H1 (cell line): ENCODE measurements at regions not wholly inside any gene's neighbourhood (a gene's known extent, or its start where the extent isn't known, plus 50 kb on each side); places are given as distances from the start of the nearest gene placed in this dataset.

Experiments used
- CTCF ChIA-PET: fragments of 300-600 bp; sonication (Branson Sonifier 250); formaldehyde crosslinking; loops from one replicate; lab custom pipeline; 2021; ENCODE audit not compliant: partially characterized antibody; lab: Charles Lee
- POLR2A ChIA-PET: fragments of 300-600 bp; sonication (Branson Sonifier 250); formaldehyde crosslinking; loops from one replicate; lab custom pipeline; 2021; ENCODE audit warnings: inconsistent platforms; ENCODE audit not compliant: partially characterized antibody; lab: Charles Lee
- DNase-seq, 2 experiments: peaks; one replicate each; pipeline versions ENCODE4 v3.0.0 to v3.0.0-alpha.2; 2010 to 2022; ENCODE audit warnings: low spot score in 2 of 2, low read depth in 1 of 2, mixed read lengths in 1 of 2
- FAIRE-seq: peaks from 2 replicates; lab custom pipeline; 2011; peaks lifted over from hg19 to GRCh38; lab: Jason Lieb, UNC
- H2AFZ ChIP-seq: 2 replicates; pipeline ENCODE4 v1.8.1; 2012; ENCODE audit warnings: low read length, inconsistent platforms
- H2AK5ac ChIP-seq: 2 replicates; pipeline ENCODE4 v1.6.1; 2013; ENCODE audit warnings: low read depth, low read length
- H2BK120ac ChIP-seq: replicated peaks from 2 replicates; pipeline ENCODE3; 2013; ENCODE audit warnings: low read depth, low read length, inconsistent platforms
- H2BK12ac ChIP-seq: 2 replicates; pipeline ENCODE4 v1.6.1; 2013; ENCODE audit warnings: low read depth, low read length
- H2BK15ac ChIP-seq: 2 replicates; pipeline ENCODE4 v1.6.1; 2013; ENCODE audit warnings: low read length
- H2BK20ac ChIP-seq: 2 replicates; pipeline ENCODE4 v1.6.1; 2013; ENCODE audit warnings: low read length
- H2BK5ac ChIP-seq: 2 replicates; pipeline ENCODE4 v1.6.1; 2013; ENCODE audit warnings: low read depth, low read length
- H3K14ac ChIP-seq: 2 replicates; pipeline ENCODE4 v1.6.1; 2013; ENCODE audit warnings: inconsistent platforms; ENCODE audit not compliant: insufficient read length
- H3K18ac ChIP-seq: 2 replicates; pipeline ENCODE4 v1.6.1; 2013; ENCODE audit warnings: low read length; ENCODE audit errors: extremely low read depth
- H3K23ac ChIP-seq: 2 replicates; pipeline ENCODE4 v1.6.1; 2013; ENCODE audit warnings: inconsistent platforms; ENCODE audit not compliant: insufficient read length
- H3K23me2 ChIP-seq: 2 replicates; pipeline ENCODE4 v1.6.1; 2013; ENCODE audit warnings: low read depth, low read length
- H3K27ac ChIP-seq: 2 replicates; pipeline ENCODE4 v1.6.1; 2011; ENCODE audit warnings: low read depth, low read length, inconsistent platforms
- H3K27me3 ChIP-seq, 4 experiments: replicated peaks in 1 of 4; 1 replicate in 1 of 4; 2 replicates in 3 of 4; pipeline versions ENCODE4 v1.6.1 to v1.8.1; 2011 to 2013; ENCODE audit warnings: low read length in 3 of 4, mild to moderate bottlenecking in 3 of 4, inconsistent platforms in 2 of 4, mixed read lengths in 2 of 4, moderate library complexity in 1 of 4; ENCODE audit not compliant: control insufficient read depth in 3 of 4, insufficient read depth in 3 of 4; ENCODE audit errors: extremely low read depth in 1 of 4
- H3K36me3 ChIP-seq, 4 experiments: 2 replicates each; pipeline versions ENCODE4 v1.6.1 to v1.8.1; 2011 to 2013; ENCODE audit warnings: mild to moderate bottlenecking in 4 of 4, low read length in 3 of 4, moderate library complexity in 2 of 4, control low read depth in 1 of 4, inconsistent platforms in 1 of 4; ENCODE audit not compliant: insufficient read depth in 4 of 4, control insufficient read depth in 2 of 4
- H3K4ac ChIP-seq: replicated peaks from 2 replicates; pipeline ENCODE3; 2013; ENCODE audit warnings: low read length, low read depth, mixed read lengths, inconsistent platforms; ENCODE audit not compliant: insufficient read length
- H3K4me1 ChIP-seq, 4 experiments: replicated peaks in 1 of 4; 1 replicate in 1 of 4; 2 replicates in 3 of 4; pipeline versions ENCODE4 v1.6.1 to v1.8.1; 2011 to 2013; ENCODE audit warnings: low read length in 3 of 4, inconsistent platforms in 2 of 4, mixed read lengths in 1 of 4; ENCODE audit not compliant: insufficient read depth in 4 of 4, control insufficient read depth in 3 of 4
- H3K4me2 ChIP-seq, 2 experiments: 2 replicates each; pipeline versions ENCODE4 v1.6.1 to v1.8.1; 2011 to 2013; ENCODE audit warnings: low read depth in 2 of 2, low read length in 2 of 2, control low read depth in 1 of 2, inconsistent platforms in 1 of 2, mild to moderate bottlenecking in 1 of 2; ENCODE audit not compliant: insufficient read depth in 1 of 2
- H3K4me3 ChIP-seq, 4 experiments: fragments of 200-600, 300-600 bp in 1 of 4; sonication (generic), shearing (Covaris generic), sonication (Bioruptor Twin) in 1 of 4; 2 replicates each; pipeline versions ENCODE4 v1.5.1 to v1.8.1; 2011 to 2016; ENCODE audit warnings: low read length in 4 of 4, low read depth in 3 of 4, control low read depth in 2 of 4, inconsistent platforms in 2 of 4, mild to moderate bottlenecking in 2 of 4, mixed read lengths in 1 of 4, moderate library complexity in 1 of 4; ENCODE audit not compliant: insufficient read depth in 2 of 4; ENCODE audit errors: extremely low read depth in 1 of 4
- H3K56ac ChIP-seq: replicated peaks from 2 replicates; pipeline ENCODE3; 2013; ENCODE audit warnings: low read depth, mild to moderate bottlenecking, mixed read lengths, low read length, inconsistent platforms; ENCODE audit not compliant: insufficient read length
- H3K79me1 ChIP-seq: 2 replicates; pipeline ENCODE4 v1.6.1; 2013; ENCODE audit warnings: low read depth, low read length, control low read depth
- H3K79me2 ChIP-seq, 2 experiments: 2 replicates each; pipeline versions ENCODE4 v1.6.1 to v1.8.1; 2012 to 2013; ENCODE audit warnings: low read length in 2 of 2, mild to moderate bottlenecking in 2 of 2, inconsistent platforms in 1 of 2; ENCODE audit not compliant: insufficient read depth in 2 of 2, control insufficient read depth in 1 of 2
- H3K9ac ChIP-seq, 4 experiments: replicated peaks in 1 of 4; 1 replicate in 1 of 4; 2 replicates in 3 of 4; pipeline versions ENCODE4 v1.6.1 to v1.8.1; 2011 to 2013; ENCODE audit warnings: low read depth in 3 of 4, low read length in 3 of 4, control low read depth in 2 of 4, mild to moderate bottlenecking in 2 of 4, moderate library complexity in 2 of 4, inconsistent platforms in 1 of 4; ENCODE audit errors: extremely low read depth in 1 of 4
- H3K9me3 ChIP-seq, 2 experiments: 2 replicates each; pipeline versions ENCODE4 v1.6.1 to v1.8.1; 2012 to 2013; ENCODE audit warnings: mild to moderate bottlenecking in 2 of 2, moderate library complexity in 2 of 2, control low read depth in 1 of 2, inconsistent platforms in 1 of 2, low read depth in 1 of 2, low read length in 1 of 2, mixed read lengths in 1 of 2; ENCODE audit not compliant: insufficient read depth in 2 of 2
- H4K20me1 ChIP-seq, 2 experiments: replicated peaks in 1 of 2; 2 replicates each; pipeline versions ENCODE3 to v1.8.1; 2011 to 2013; ENCODE audit warnings: inconsistent platforms in 2 of 2, low read length in 2 of 2, mild to moderate bottlenecking in 1 of 2; ENCODE audit not compliant: insufficient read depth in 2 of 2, control insufficient read depth in 1 of 2
- H4K5ac ChIP-seq: 2 replicates; pipeline ENCODE4 v1.6.1; 2013; ENCODE audit warnings: low read length, low read depth, mixed read lengths, inconsistent platforms; ENCODE audit not compliant: insufficient read length
- H4K8ac ChIP-seq: 2 replicates; pipeline ENCODE4 v1.8.0; 2013; ENCODE audit warnings: mild to moderate bottlenecking, moderate library complexity, low read length, inconsistent platforms; ENCODE audit not compliant: insufficient read depth; ENCODE audit errors: extremely low read depth
- H4K91ac ChIP-seq: replicated peaks from 2 replicates; pipeline ENCODE3; 2013; ENCODE audit warnings: low read length, mixed read lengths, inconsistent platforms; ENCODE audit not compliant: insufficient read length
- CREB1 ChIP-seq: IDR thresholded peaks from 2 replicates; pipeline ENCODE4 v1.6.1; 2012; ENCODE audit warnings: inconsistent platforms
- HDAC6 ChIP-seq: IDR thresholded peaks from one replicate; pipeline ENCODE4 v1.7.1; 2012; ENCODE audit warnings: low read depth, mild to moderate bottlenecking, inconsistent platforms, low read length, moderate library complexity
- WGBS, 2 experiments: shearing (Covaris generic) in 1 of 2; methylation state at CpG; one replicate each; pipeline versions ENCODE4 v1.1.6 to v1.1.7; 2013 to 2015; ENCODE audit warnings: low lambda C conversion rate in 2 of 2, mixed read lengths in 2 of 2, inconsistent platforms in 1 of 2, low coverage in 1 of 2, missing lambda C conversion rate in 1 of 2; ENCODE audit not compliant: insufficient replicate concordance in 2 of 2, insufficient coverage in 1 of 2, insufficient read length in 1 of 2; ENCODE audit errors: extremely low coverage in 1 of 2, missing lambda C conversion rate in 1 of 2; 5-methylcytosine and 5-hydroxymethylcytosine counted together

GRCh38 chr4:43148481-43148880, 256.0 kb downstream of the GRXCR1 start:
- DNase-seq (no peak), FAIRE-seq (no peak)
- H3K4me3 ChIP-seq: no peak overlapping the region
- no peaks in the 10 kb centered on the region for H4K20me1 ChIP-seq
- H3K4ac ChIP-seq: no peak overlapping the region
- no peak overlapping the region for H4K5ac ChIP-seq
- H3K23ac ChIP-seq: no peak overlapping the region
- H3K36me3 ChIP-seq: no peaks in the 10 kb centered on the region
- no peaks in the 10 kb centered on the region for H3K9me3 ChIP-seq
- H4K8ac ChIP-seq: no peak overlapping the region
- no peak overlapping the region for H3K9ac ChIP-seq
- H2BK20ac ChIP-seq: no peak overlapping the region
- no peak overlapping the region for H2BK120ac ChIP-seq
- H3K79me1 ChIP-seq: no peaks in the 10 kb centered on the region
- H2BK15ac ChIP-seq: no peak overlapping the region
- no peak overlapping the region for H2BK12ac ChIP-seq
- peaks cover 0 to 10% (median 1%) of the 10 kb centered on the region in 4 experiments; a peak in 3 of 7 replicates for H3K4me1 ChIP-seq
- H3K18ac ChIP-seq: no peak overlapping the region
- no peaks in the 10 kb centered on the region for H3K23me2 ChIP-seq
- CTCF ChIA-PET: interaction anchor here (1.3 kb wide), 1 partner anchor 17 kb away, joined by 5 read pairs; no protein-coding TSS in a partner anchor
- WGBS, 2 experiments: 91% methylated on average over 2 of the region's 2 CpGs; no CpG with 5 or more reads in 1 of the 2 experiments
- POLR2A ChIA-PET: no interaction called here
- H3K79me2 ChIP-seq: no peaks in the 10 kb centered on the region
- H3K56ac ChIP-seq: no peak overlapping the region
- H4K91ac ChIP-seq: no peak overlapping the region
- H2AK5ac ChIP-seq: no peak overlapping the region
- H2AFZ ChIP-seq: no peak overlapping the region
- no peak overlapping the region for H2BK5ac ChIP-seq
- H3K4me2 ChIP-seq: no peak overlapping the region
- no peak overlapping the region for H3K27ac ChIP-seq
- H3K27me3 ChIP-seq: peaks cover 0 to 4% (median 2%) of the 10 kb centered on the region in 4 experiments; a peak in 4 of 7 replicates
- no peak overlapping the region for H3K14ac ChIP-seq
- TF ChIP-seq HDAC6 (no peak), CREB1 (no peak)
